Neural crest cell (in vitro differentiated cells): ENCODE measurements at regions not wholly inside any gene's neighbourhood (a gene's known extent, or its start where the extent isn't known, plus 50 kb on each side); places are given as distances from the start of the nearest gene placed in this dataset.

Experiments used
- DNase-seq: peaks from one replicate; pipeline ENCODE4 v3.0.0; 2021; ENCODE audit warnings: low read depth, mixed read lengths, low spot score
- H3K27ac Mint-ChIP-seq: one replicate; pipeline ENCODE4 v1.8.0; 2021; ENCODE audit warnings: mild to moderate bottlenecking, mixed read lengths; ENCODE audit not compliant: unreplicated experiment
- H3K27me3 Mint-ChIP-seq: 2 replicates; pipeline ENCODE4 v1.8.0; 2021; ENCODE audit warnings: low read depth, mild to moderate bottlenecking, mixed read lengths
- H3K36me3 Mint-ChIP-seq: 2 replicates; pipeline ENCODE4 v1.8.0; 2021; ENCODE audit warnings: low read depth, mild to moderate bottlenecking, mixed read lengths
- H3K4me1 Mint-ChIP-seq: 2 replicates; pipeline ENCODE4 v1.8.0; 2021; ENCODE audit warnings: mixed read lengths
- H3K4me3 Mint-ChIP-seq: one replicate; pipeline ENCODE4 v1.8.0; 2021; ENCODE audit warnings: mild to moderate bottlenecking, mixed read lengths
- H3K9me3 Mint-ChIP-seq: 2 replicates; pipeline ENCODE4 v1.8.0; 2021; ENCODE audit warnings: mixed read lengths
- CTCF ChIP-seq: fragments of 200-600 bp; sonication (generic); conservative IDR thresholded peaks from 2 replicates; pipeline ENCODE4 v1.5.0; 2021; ENCODE audit warnings: antibody characterized with exemption, mild to moderate bottlenecking

DNA sequence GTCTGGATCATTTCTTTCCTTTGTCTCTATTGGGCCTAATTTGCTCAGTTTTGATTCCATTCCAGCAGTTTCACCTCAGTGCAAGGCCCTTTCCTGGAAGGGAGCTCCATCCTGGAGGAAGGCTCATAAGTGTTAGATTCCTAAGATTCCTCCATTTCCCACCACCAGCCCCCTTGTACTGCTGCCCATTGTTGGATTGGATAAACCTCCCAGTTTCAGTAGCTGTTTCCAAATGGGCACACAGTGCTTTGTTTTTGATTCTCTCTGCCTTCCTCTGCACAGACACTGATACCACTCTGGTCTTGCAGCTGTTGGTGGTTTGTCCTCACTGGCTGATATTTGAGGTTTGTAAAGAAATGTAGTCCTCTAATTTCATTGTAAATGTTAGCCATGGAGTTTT lies 158.9 kb downstream of the SLC15A5 start:
- H3K27ac Mint-ChIP-seq, result peak overlapping the region; percentile 22
- H3K4me3 Mint-ChIP-seq, result no peak overlapping the region
- H3K27me3 Mint-ChIP-seq, result no peaks in the 10 kb centered on the region
- H3K36me3 Mint-ChIP-seq, result no peaks in the 10 kb centered on the region
- TF ChIP-seq CTCF, result no peak
- no peaks in the 10 kb centered on the region for H3K9me3 Mint-ChIP-seq
- peaks cover 7% of the 10 kb centered on the region for H3K4me1 Mint-ChIP-seq
- DNase-seq, result no peak

- no peak for DNase-seq
- H3K27me3 Mint-ChIP-seq, result no peaks in the 10 kb centered on the region
These were observed 164.6 kb downstream of the SLC15A5 start for GRCh38 chr12:16112612-16113560.

GRCh38 chr12:16112130-16112529 lies 165.4 kb downstream of the SLC15A5 start:
- Mint-ChIP-seq H3K4me1 (peaks cover 12% of the 10 kb centered on the region), H3K27me3 (no peaks in the 10 kb centered on the region), H3K9me3 (no peaks in the 10 kb centered on the region), H3K27ac (no peak overlapping the region), H3K4me3 (no peak overlapping the region), H3K36me3 (no peaks in the 10 kb centered on the region)
- TF ChIP-seq CTCF, result no peak
- no peak for DNase-seq

More at GRCh38 chr12:16112612-16113560, 164.6 kb downstream of the SLC15A5 start:
- no peaks in the 10 kb centered on the region for H3K36me3 Mint-ChIP-seq
- no peaks in the 10 kb centered on the region for H3K9me3 Mint-ChIP-seq
- H3K4me1 Mint-ChIP-seq, result peaks cover 12% of the 10 kb centered on the region
- TF ChIP-seq CTCF, result no peak
- H3K4me3 Mint-ChIP-seq, result no peak overlapping the region
- H3K27ac Mint-ChIP-seq, result no peak overlapping the region

- Mint-ChIP-seq H3K9me3 (no peaks in the 10 kb centered on the region), H3K27ac (no peak overlapping the region), H3K27me3 (no peaks in the 10 kb centered on the region), H3K4me3 (no peak overlapping the region), H3K4me1 (peaks cover 12% of the 10 kb centered on the region), H3K36me3 (peaks cover 2% of the 10 kb centered on the region)
- TF ChIP-seq CTCF, result no peak
- no peak for DNase-seq
These were observed 166.9 kb downstream of the SLC15A5 start for GRCh38 chr12:16110596-16110995.

DNA sequence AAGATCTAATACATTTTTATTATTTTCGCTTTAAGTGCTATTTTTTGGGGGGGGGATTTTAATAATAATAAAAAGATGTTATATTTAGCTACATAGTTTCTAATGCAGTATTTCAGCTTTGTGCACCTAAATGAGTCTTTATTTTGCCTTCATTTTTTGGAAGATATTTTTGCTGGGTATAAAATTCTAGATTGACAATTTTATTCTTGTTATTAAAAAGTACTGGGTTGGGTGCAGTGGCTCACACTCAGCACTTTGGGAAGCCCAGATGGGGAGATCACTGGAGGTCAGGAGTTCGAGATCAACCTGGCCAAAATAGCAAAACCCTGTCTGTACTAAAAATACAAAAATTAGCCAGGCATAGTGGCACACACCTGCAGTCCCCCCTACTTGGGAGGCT lies 173.6 kb downstream of the SLC15A5 start:
- TF ChIP-seq CTCF, result no peak
- no peak for DNase-seq
- H3K36me3 Mint-ChIP-seq, result peaks cover 2% of the 10 kb centered on the region
- no peaks in the 10 kb centered on the region for H3K4me1 Mint-ChIP-seq
- no peak overlapping the region for H3K4me3 Mint-ChIP-seq
- no peaks in the 10 kb centered on the region for H3K27me3 Mint-ChIP-seq
- H3K27ac Mint-ChIP-seq, result no peak overlapping the region
- peaks cover 6% of the 10 kb centered on the region for H3K9me3 Mint-ChIP-seq
